SK-N-SH treated with all-trans-retinoic acid at 6 μM for 48 hours (cell line): ENCODE measurements at regions not wholly inside any gene's neighbourhood (a gene's known extent, or its start where the extent isn't known, plus 50 kb on each side); places are given as distances from the start of the nearest gene placed in this dataset.

Experiments used
- CREB5 ChIP-seq: fragments of 250-450 bp; sonication (Bioruptor Pico); IDR thresholded peaks from 2 replicates; pipeline ENCODE4 v1.5.1; 2020; ENCODE audit warnings: low read depth, mild to moderate bottlenecking, moderate library complexity
- CSDC2 ChIP-seq: fragments of 250-450 bp; sonication (Bioruptor Pico); IDR thresholded peaks from 2 replicates; pipeline ENCODE4 v1.5.0; 2020; ENCODE audit warnings: mild to moderate bottlenecking, moderate library complexity
- GLIS3 ChIP-seq: fragments of 250-450 bp; sonication (Bioruptor Pico); IDR thresholded peaks from 2 replicates; pipeline ENCODE4 v1.5.0; 2020; ENCODE audit warnings: mild to moderate bottlenecking, moderate library complexity
- PATZ1 ChIP-seq: fragments of 250-450 bp; sonication (Bioruptor Pico); IDR thresholded peaks from 2 replicates; pipeline ENCODE4 v1.8.0; 2020; ENCODE audit warnings: mild to moderate bottlenecking, moderate library complexity, borderline replicate concordance
- POU6F1 ChIP-seq: fragments of 250-450 bp; sonication (Bioruptor Pico); IDR thresholded peaks from 2 replicates; pipeline ENCODE4 v1.8.0; 2021; ENCODE audit warnings: low read depth, mild to moderate bottlenecking, moderate library complexity, borderline replicate concordance
- RARB ChIP-seq: fragments of 250-450 bp; sonication (Bioruptor Pico); IDR thresholded peaks from 2 replicates; pipeline ENCODE4 v1.8.0; 2021; ENCODE audit warnings: mild to moderate bottlenecking, moderate library complexity
- SNAI2 ChIP-seq: fragments of 250-450 bp; sonication (Bioruptor Pico); IDR thresholded peaks from 2 replicates; pipeline ENCODE4 v1.5.0; 2020; ENCODE audit warnings: mild to moderate bottlenecking, moderate library complexity
- TCF4 ChIP-seq: fragments of 250-450 bp; sonication (Bioruptor Pico); IDR thresholded peaks from 2 replicates; pipeline ENCODE4 v1.8.0; 2021; ENCODE audit warnings: mild to moderate bottlenecking, moderate library complexity, borderline replicate concordance
- TOX ChIP-seq: fragments of 250-450 bp; sonication (Bioruptor Pico); IDR thresholded peaks from 2 replicates; pipeline ENCODE4 v1.8.0; 2021; ENCODE audit warnings: mild to moderate bottlenecking, moderate library complexity, borderline replicate concordance
- ZC3H10 ChIP-seq: fragments of 250-450 bp; sonication (Bioruptor Pico); IDR thresholded peaks from 2 replicates; pipeline ENCODE4 v1.5.1; 2021; ENCODE audit warnings: mild to moderate bottlenecking, moderate library complexity
- ZFP3 ChIP-seq: fragments of 250-450 bp; sonication (Bioruptor Pico); IDR thresholded peaks from 2 replicates; pipeline ENCODE4 v1.5.0; 2020; ENCODE audit warnings: mild to moderate bottlenecking, moderate library complexity
- ZFP30 ChIP-seq: fragments of 450-650 bp; formaldehyde crosslinking; IDR thresholded peaks from 2 replicates; pipeline ENCODE4 v1.5.0; 2022; ENCODE audit warnings: mild to moderate bottlenecking, moderate library complexity
- ZNF70 ChIP-seq: fragments of 450-650 bp; formaldehyde crosslinking; IDR thresholded peaks from 2 replicates; pipeline ENCODE4 v1.5.0; 2020; ENCODE audit warnings: mild to moderate bottlenecking, moderate library complexity

- no peak for TF ChIP-seq TCF4
- no peak for TF ChIP-seq CSDC2 (CRISPR knock-in tag)
- TF ChIP-seq SNAI2 (CRISPR knock-in tag): no peak
- TF ChIP-seq CREB5 (CRISPR knock-in tag): no peak
- no peak for TF ChIP-seq POU6F1 (CRISPR knock-in tag)
- no peak for TF ChIP-seq ZFP3
- TF ChIP-seq ZFP30 (CRISPR knock-in tag): no peak
- no peak for TF ChIP-seq ZC3H10 (CRISPR knock-in tag)
- TF ChIP-seq RARB (CRISPR knock-in tag): no peak
- no peak for TF ChIP-seq PATZ1 (CRISPR knock-in tag)
- TF ChIP-seq GLIS3 (CRISPR knock-in tag): no peak
- TF ChIP-seq TOX: no peak
- TF ChIP-seq ZNF70 (CRISPR knock-in tag): no peak
Observed at GRCh38 chr5:85985167-85985566, 632.6 kb upstream of the COX7C start.
